HepG2 (cell line): ENCODE measurements at regions not wholly inside any gene's neighbourhood (a gene's known extent, or its start where the extent isn't known, plus 50 kb on each side); places are given as distances from the start of the nearest gene placed in this dataset.

Source experiments
- JUND ChIP-seq: sonication (generic); formaldehyde crosslinking; IDR thresholded peaks from 2 replicates; pipeline ENCODE4 v1.8.0; 2022; ENCODE audit warnings: mild to moderate bottlenecking, missing genetic modification reagents
- SMC3 ChIP-seq: IDR thresholded peaks from 2 replicates; pipeline ENCODE4 v1.6.1; 2011; ENCODE audit warnings: low read length, improper control_type of control experiment
- ZNF660 ChIP-seq: sonication (generic); formaldehyde crosslinking; IDR thresholded peaks from 2 replicates; pipeline ENCODE4 v1.5.1; 2020; ENCODE audit warnings: mild to moderate bottlenecking, low read depth, missing genetic modification reagents, borderline replicate concordance
- ZNF883 ChIP-seq: sonication (generic); formaldehyde crosslinking; IDR thresholded peaks from 2 replicates; pipeline ENCODE4 v1.5.1; 2020; ENCODE audit warnings: mild to moderate bottlenecking, missing genetic modification reagents; ENCODE audit errors: not compliant biosample characterization
- TF ChIP-seq, protein P1 (sequence below): sonication (generic); formaldehyde crosslinking; IDR thresholded peaks from 2 replicates; pipeline ENCODE4 v1.9.0; 2021; ENCODE audit warnings: missing genetic modification reagents, borderline replicate concordance

DNA sequence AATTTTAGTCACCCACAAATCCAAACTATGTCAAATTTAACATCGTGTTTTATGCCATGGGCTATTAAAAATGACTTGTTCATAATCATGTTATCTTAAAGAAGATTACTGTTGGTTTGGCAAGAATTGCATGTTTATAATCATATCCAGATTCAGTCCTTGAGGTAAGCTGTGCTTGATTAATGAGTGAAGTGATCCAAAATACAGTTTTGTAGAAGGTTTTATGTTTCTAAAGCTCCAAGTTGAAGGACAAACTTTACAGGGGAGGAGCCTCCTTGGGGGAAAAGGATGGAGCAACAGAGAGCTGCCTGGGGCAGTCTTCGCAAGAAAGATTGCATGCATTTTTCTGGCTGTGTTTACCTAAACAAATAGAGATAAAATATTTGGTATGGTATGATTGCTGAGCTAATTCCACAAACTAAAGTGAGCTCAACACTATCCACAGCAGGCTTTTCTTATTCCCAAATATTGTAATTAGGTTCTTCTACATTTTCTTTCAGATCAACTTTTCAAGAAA, 189.5 kb upstream of the TYRP1 start:
- TF ChIP-seq JUND (CRISPR knock-in tag) (no peak), ZNF883 (CRISPR knock-in tag) (no peak), SMC3 (no peak), ZNF660 (no peak)
- TF ChIP-seq, protein P1, sequence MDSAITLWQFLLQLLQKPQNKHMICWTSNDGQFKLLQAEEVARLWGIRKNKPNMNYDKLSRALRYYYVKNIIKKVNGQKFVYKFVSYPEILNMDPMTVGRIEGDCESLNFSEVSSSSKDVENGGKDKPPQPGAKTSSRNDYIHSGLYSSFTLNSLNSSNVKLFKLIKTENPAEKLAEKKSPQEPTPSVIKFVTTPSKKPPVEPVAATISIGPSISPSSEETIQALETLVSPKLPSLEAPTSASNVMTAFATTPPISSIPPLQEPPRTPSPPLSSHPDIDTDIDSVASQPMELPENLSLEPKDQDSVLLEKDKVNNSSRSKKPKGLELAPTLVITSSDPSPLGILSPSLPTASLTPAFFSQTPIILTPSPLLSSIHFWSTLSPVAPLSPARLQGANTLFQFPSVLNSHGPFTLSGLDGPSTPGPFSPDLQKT (CRISPR knock-in tag) = no peak
